ENCODE measurements at regions not wholly inside any gene's neighbourhood (a gene's known extent, or its start where the extent isn't known, plus 50 kb on each side); places are given as distances from the start of the nearest gene placed in this dataset.

- H3K4me3 ChIP-seq (ENCODE audit: control insufficient read depth in 2 of 3, extremely low read depth in 1 of 3, insufficient read depth in 2 of 3, low read depth in 1 of 3, low read length in 3 of 3) = no peak overlapping the region
- peak overlapping the region; percentile 50 for H3K4me2 ChIP-seq (ENCODE audit: control insufficient read depth, extremely low read depth, insufficient read depth, low read depth, low read length)
- DNase-seq (ENCODE audit: low read depth, low spot score) (no peak), FAIRE-seq (peak; percentile 84)
- no peak overlapping the region for H3K9ac ChIP-seq (ENCODE audit: control insufficient read depth, extremely low read depth, insufficient read depth, low read length)
- dilution Hi-C loops (cut with MboI; ENCODE audit: extremely low pct_ligation_motif_present, low sequenced_read_pairs) = no loop called here
- H3K36me3 ChIP-seq (ENCODE audit: control insufficient read depth in 2 of 2, extremely low read depth in 1 of 2, insufficient read depth in 2 of 2, low read length in 2 of 2) = no peaks in the 10 kb centered on the region
- H3K4me1 ChIP-seq (ENCODE audit: control insufficient read depth, extremely low read depth, insufficient read depth, low read length) = peaks cover 42% of the 10 kb centered on the region
- H3K9me3 ChIP-seq (ENCODE audit: control insufficient read depth, low read depth, low read length) = no peaks in the 10 kb centered on the region
- H2AFZ ChIP-seq (ENCODE audit: control insufficient read depth, low read length) = peak overlapping the region; percentile 56
- no peaks in the 10 kb centered on the region for H3K27me3 ChIP-seq (ENCODE audit: control insufficient read depth, extremely low read depth, insufficient read depth, low read length)
- H3K79me2 ChIP-seq (ENCODE audit: control insufficient read depth, insufficient read depth, low read length) = no peaks in the 10 kb centered on the region
- no peaks in the 10 kb centered on the region for H3K9me1 ChIP-seq (ENCODE audit: control insufficient read depth, extremely low read depth, insufficient read depth, low read length)
- TF ChIP-seq EZH2 (IDR thresholded peaks at IDR 0.05; ENCODE audit: low read length) = no peak
- no peak for TF ChIP-seq CTCF (optimal IDR thresholded peaks at IDR 0.05 in 1 of 3, IDR thresholded peaks at IDR 0.05 in 1 of 3, conservative IDR thresholded peaks at IDR 0.05 in 1 of 3; ENCODE audit: extremely low read depth in 1 of 3, insufficient read depth in 2 of 3, low read length in 3 of 3)
- H3K27ac ChIP-seq (ENCODE audit: control insufficient read depth, insufficient read depth, low read length) = peak overlapping the region; percentile 73
- no peaks in the 10 kb centered on the region for H4K20me1 ChIP-seq (ENCODE audit: control insufficient read depth, extremely low read depth, insufficient read depth, low read length)
Observed at GRCh38 chr5:67301285-67301903, 104.8 kb upstream of the CD180 start.

DNA sequence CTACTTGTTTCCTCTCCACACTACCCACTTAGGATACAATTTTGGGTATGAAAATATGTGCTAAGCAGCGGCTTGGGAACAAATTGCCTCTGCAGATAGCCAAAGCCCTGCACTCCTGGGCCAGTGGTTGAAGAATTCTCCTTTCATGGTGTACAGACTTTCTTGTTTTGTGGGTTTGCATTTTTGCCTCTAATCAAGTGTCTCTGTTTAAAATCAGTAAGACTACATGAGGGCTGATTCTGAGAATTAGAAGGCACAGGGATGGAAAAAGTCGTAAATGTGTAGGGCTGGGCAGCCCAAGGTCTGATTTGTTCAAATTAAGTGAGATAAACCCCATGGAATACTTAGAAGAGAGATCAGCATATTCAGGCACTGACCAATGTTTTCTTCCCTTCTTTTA is 103.7 kb upstream of the CD180 start:
- peaks cover 33% of the 10 kb centered on the region for H3K4me1 ChIP-seq (ENCODE audit: control insufficient read depth, extremely low read depth, insufficient read depth, low read length)
- FAIRE-seq (no peak), DNase-seq (ENCODE audit: low read depth, low spot score) (no peak)
- no peak overlapping the region for H3K4me2 ChIP-seq (ENCODE audit: control insufficient read depth, extremely low read depth, insufficient read depth, low read depth, low read length)
- no peak overlapping the region for H2AFZ ChIP-seq (ENCODE audit: control insufficient read depth, low read length)
- no peaks in the 10 kb centered on the region for H4K20me1 ChIP-seq (ENCODE audit: control insufficient read depth, extremely low read depth, insufficient read depth, low read length)
- no peak for TF ChIP-seq CTCF (optimal IDR thresholded peaks at IDR 0.05 in 1 of 3, IDR thresholded peaks at IDR 0.05 in 1 of 3, conservative IDR thresholded peaks at IDR 0.05 in 1 of 3; ENCODE audit: extremely low read depth in 1 of 3, insufficient read depth in 2 of 3, low read length in 3 of 3)
- no peak overlapping the region for H3K4me3 ChIP-seq (ENCODE audit: control insufficient read depth in 2 of 3, extremely low read depth in 1 of 3, insufficient read depth in 2 of 3, low read depth in 1 of 3, low read length in 3 of 3)
- H3K9me1 ChIP-seq (ENCODE audit: control insufficient read depth, extremely low read depth, insufficient read depth, low read length) = no peaks in the 10 kb centered on the region
- H3K36me3 ChIP-seq (ENCODE audit: control insufficient read depth in 2 of 2, extremely low read depth in 1 of 2, insufficient read depth in 2 of 2, low read length in 2 of 2) = no peaks in the 10 kb centered on the region
- no peak overlapping the region for H3K9ac ChIP-seq (ENCODE audit: control insufficient read depth, extremely low read depth, insufficient read depth, low read length)
- H3K27ac ChIP-seq (ENCODE audit: control insufficient read depth, insufficient read depth, low read length) = no peak overlapping the region
- H3K9me3 ChIP-seq (ENCODE audit: control insufficient read depth, low read depth, low read length) = no peaks in the 10 kb centered on the region
- dilution Hi-C loops (cut with MboI; ENCODE audit: extremely low pct_ligation_motif_present, low sequenced_read_pairs) = no loop called here
- no peaks in the 10 kb centered on the region for H3K27me3 ChIP-seq (ENCODE audit: control insufficient read depth, extremely low read depth, insufficient read depth, low read length)
- H3K79me2 ChIP-seq (ENCODE audit: control insufficient read depth, insufficient read depth, low read length) = no peaks in the 10 kb centered on the region
